ENCODE measurements at regions not wholly inside any gene's neighbourhood (a gene's known extent, or its start where the extent isn't known, plus 50 kb on each side); places are given as distances from the start of the nearest gene placed in this dataset.
"Not testable (repeated sequence)": the region's sequence is repeated elsewhere in the genome, so short reads cannot be mapped to it uniquely, and the experiment has no call there.

GRCh38 chr2:95761556-95761955 lies 169.8 kb downstream of the TRIM43 start:
- ChIA-PET CTCF (no interaction called here), POLR2A (no interaction called here)
- intact Hi-C loops (cut with DNase I, micrococcal nuclease) = loop anchor here in 1 of 2 experiments (10.0 kb wide), 1 partner anchor 303 kb away; no protein-coding TSS in a partner anchor
- Mint-ChIP-seq H3K4me3 (no peak overlapping the region), H3K27ac (no peak overlapping the region), H3K4me1 (no peaks in the 10 kb centered on the region), H3K27me3 (no peaks in the 10 kb centered on the region), H3K36me3 (ENCODE audit: low read depth) (no peaks in the 10 kb centered on the region), H3K9me3 (ENCODE audit: low read depth) (no peaks in the 10 kb centered on the region)
- no peak for ATAC-seq
- DNase-seq = no peak

DNA sequence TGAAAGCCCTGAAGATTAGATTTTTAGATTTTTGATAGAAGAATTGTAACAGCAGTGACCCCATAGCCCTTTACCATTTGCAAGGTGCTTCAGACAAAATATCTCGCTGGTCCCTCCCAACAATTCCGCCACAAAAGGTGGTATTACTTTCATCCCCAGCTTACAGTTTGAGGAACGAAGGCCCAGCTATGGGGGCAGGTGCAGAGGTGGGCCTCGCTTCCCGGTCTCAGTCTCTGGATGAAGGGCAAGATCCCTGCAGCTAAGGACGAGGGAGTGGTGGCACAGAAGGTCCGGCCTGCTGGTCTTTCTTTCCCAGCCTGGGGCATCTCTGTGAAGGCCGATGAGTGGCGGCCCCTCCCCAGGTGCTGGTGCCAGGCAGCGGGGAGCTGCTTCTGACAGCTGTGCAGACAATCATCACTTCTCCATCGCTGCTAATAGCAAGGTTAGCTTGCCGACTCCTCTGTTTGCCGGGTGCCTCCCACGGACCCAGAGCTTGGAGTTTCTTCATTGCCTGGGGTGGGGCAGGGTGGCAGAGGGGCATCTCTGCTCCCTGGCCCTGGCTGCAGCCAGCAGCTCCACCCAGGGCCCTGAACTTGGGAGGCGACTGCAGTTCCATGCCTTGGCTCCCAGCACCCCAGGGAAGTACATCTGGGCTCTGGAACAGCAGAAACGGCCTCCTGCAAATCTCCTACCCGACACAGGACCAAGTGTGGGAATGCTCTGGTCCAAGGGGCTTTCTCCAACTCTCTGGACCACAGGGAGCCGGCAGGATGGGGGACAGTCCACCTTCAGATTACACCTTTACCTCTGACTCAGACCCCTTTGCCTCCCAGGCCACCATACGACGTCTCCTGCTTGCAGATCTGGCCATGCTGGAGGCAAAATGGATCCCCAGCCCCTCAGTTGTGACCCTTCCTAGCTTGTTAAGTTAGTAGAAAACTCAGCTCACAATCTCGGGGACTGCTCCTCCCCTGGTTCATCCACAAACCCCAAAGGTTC lies 170.5 kb downstream of the TRIM43 start:
- H3K9me3 Mint-ChIP-seq (ENCODE audit: low read depth); H3K4me3 Mint-ChIP-seq; ATAC-seq; H3K4me1 Mint-ChIP-seq; H3K27me3 Mint-ChIP-seq; CTCF ChIA-PET; H3K27ac Mint-ChIP-seq; DNase-seq; H3K36me3 Mint-ChIP-seq (ENCODE audit: low read depth); POLR2A ChIA-PET: not testable (repeated sequence)
- intact Hi-C loops (cut with DNase I, micrococcal nuclease) = loop anchor here in 1 of 2 experiments (10.0 kb wide), 1 partner anchor 302 kb away; no protein-coding TSS in a partner anchor

- POLR2A ChIA-PET; H3K36me3 Mint-ChIP-seq (ENCODE audit: low read depth); DNase-seq; H3K9me3 Mint-ChIP-seq (ENCODE audit: low read depth); ATAC-seq; H3K27me3 Mint-ChIP-seq; H3K27ac Mint-ChIP-seq; H3K4me3 Mint-ChIP-seq; H3K4me1 Mint-ChIP-seq; CTCF ChIA-PET: not testable (repeated sequence)
- intact Hi-C loops (cut with DNase I, micrococcal nuclease) = loop anchor here in 1 of 2 experiments (10.0 kb wide), 1 partner anchor 302 kb away; no protein-coding TSS in a partner anchor
These were observed 171.3 kb downstream of the TRIM43 start for GRCh38 chr2:95763074-95763473.

- H3K4me1 Mint-ChIP-seq; CTCF ChIA-PET; DNase-seq; ATAC-seq; H3K27ac Mint-ChIP-seq; H3K36me3 Mint-ChIP-seq (ENCODE audit: low read depth); H3K9me3 Mint-ChIP-seq (ENCODE audit: low read depth); H3K4me3 Mint-ChIP-seq; H3K27me3 Mint-ChIP-seq; POLR2A ChIA-PET: not testable (repeated sequence)
- intact Hi-C loops (cut with DNase I, micrococcal nuclease) = loop anchor here in 1 of 2 experiments (10.0 kb wide), 1 partner anchor 300 kb away; no protein-coding TSS in a partner anchor
These were observed 173.2 kb downstream of the TRIM43 start for GRCh38 chr2:95764966-95765365.

DNA sequence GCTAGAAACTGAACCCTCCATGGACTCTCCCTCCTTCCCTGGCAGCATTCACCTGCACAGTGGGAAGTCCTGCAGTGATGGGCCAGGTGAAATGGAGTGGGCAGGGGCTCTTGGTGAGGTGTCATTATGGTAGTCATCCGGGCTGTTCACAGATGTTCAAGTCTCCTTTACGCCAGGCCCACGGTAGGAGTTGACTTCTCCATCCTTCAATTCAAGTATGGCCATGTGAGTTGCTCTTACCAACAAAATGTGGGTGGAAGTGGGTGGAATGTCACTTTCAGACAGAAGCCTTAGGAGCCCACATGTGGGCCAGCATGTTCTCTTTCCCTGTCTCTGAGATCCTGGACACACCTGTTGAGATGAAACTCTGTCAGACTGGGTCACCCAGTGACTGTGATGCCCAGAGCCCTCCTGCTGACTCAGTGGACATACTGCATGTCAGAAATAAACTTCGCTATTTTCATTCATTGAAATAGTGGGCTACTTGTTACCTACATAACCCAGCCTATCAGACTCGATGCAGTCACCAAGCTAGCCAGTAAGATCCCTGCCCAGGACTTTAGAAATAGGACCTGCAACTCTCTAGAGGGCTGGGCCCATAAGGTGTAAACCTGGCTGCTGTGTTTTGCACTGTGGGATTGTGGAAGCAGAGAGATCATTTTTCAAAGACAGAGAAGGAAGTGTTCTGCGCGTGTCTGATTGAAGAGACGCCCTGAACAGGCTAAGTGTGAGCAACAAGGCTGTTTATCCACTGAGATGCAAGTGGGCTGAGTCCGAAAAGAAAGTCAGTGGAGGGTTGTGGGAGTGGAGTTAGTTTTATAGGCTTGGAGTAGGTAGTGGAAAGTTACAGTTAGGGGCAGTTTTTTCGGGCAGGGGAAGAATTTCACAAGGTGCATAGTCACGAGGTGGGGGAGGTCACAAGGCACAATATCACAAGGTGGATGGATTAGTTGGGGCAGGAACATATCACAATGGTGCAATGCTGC lies 174.4 kb downstream of the TRIM43 start:
- H3K27me3 Mint-ChIP-seq; DNase-seq; H3K36me3 Mint-ChIP-seq (ENCODE audit: low read depth); CTCF ChIA-PET; POLR2A ChIA-PET; H3K4me1 Mint-ChIP-seq; H3K4me3 Mint-ChIP-seq; ATAC-seq; H3K27ac Mint-ChIP-seq; H3K9me3 Mint-ChIP-seq (ENCODE audit: low read depth): not testable (repeated sequence)
- intact Hi-C loops (cut with DNase I, micrococcal nuclease) = loop anchor here in 1 of 2 experiments (10.0 kb wide), 1 partner anchor 299 kb away; no protein-coding TSS in a partner anchor

DNA sequence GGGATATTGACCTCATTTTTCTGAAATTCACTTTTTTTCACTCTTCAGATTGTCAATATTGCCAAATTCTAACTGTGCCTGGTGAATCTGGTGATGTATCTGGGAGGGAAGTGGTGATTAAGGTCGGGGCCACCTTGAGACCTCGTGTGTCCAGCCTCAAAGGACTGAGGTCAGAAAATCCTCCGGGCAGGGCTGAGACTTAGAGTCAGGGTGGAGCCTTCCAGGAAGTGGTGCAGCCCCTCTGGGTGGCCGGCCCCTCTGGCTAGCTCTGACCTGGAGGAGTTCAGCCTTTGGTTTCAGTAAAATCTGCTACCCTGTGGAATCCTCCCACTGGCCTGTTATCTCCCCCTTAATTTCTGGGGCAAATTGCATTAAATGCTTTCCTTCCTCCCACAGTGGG lies 175.7 kb downstream of the TRIM43 start:
- H3K4me1 Mint-ChIP-seq; H3K27me3 Mint-ChIP-seq; DNase-seq; H3K4me3 Mint-ChIP-seq; ATAC-seq; POLR2A ChIA-PET; H3K9me3 Mint-ChIP-seq (ENCODE audit: low read depth); H3K36me3 Mint-ChIP-seq (ENCODE audit: low read depth); CTCF ChIA-PET; H3K27ac Mint-ChIP-seq: not testable (repeated sequence)
- intact Hi-C loops (cut with DNase I, micrococcal nuclease) = loop anchor here in 1 of 2 experiments (10.0 kb wide), 1 partner anchor 297 kb away; no protein-coding TSS in a partner anchor

DNA sequence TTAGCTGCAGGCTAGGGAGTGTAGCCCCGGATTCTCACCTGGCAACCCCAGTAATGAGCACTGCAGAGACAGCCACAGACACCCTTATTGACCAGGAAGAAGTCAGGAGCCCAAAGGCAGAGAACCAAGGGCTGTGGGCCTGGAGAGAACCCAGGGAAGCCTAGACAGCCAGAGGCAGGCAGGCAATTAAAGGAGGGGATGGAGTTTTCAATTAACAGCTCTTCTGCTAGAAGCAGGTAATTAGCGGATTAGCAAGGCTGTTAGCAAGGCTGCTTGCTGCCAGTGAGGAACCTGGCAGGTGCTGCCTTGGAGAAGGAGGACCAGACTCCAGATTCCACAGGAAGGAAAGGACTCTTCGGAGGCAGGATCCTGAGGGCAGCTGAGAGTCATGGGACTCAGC lies 176.1 kb downstream of the TRIM43 start:
- H3K4me1 Mint-ChIP-seq; H3K36me3 Mint-ChIP-seq (ENCODE audit: low read depth); H3K4me3 Mint-ChIP-seq; H3K9me3 Mint-ChIP-seq (ENCODE audit: low read depth); ATAC-seq; H3K27ac Mint-ChIP-seq; POLR2A ChIA-PET; H3K27me3 Mint-ChIP-seq; CTCF ChIA-PET; DNase-seq: not testable (repeated sequence)
- intact Hi-C loops (cut with DNase I, micrococcal nuclease) = loop anchor here in 1 of 2 experiments (10.0 kb wide), 1 partner anchor 297 kb away; no protein-coding TSS in a partner anchor

- H3K27me3 Mint-ChIP-seq; DNase-seq; ATAC-seq; H3K36me3 Mint-ChIP-seq (ENCODE audit: low read depth); H3K9me3 Mint-ChIP-seq (ENCODE audit: low read depth); H3K27ac Mint-ChIP-seq; CTCF ChIA-PET; H3K4me1 Mint-ChIP-seq; POLR2A ChIA-PET; H3K4me3 Mint-ChIP-seq: not testable (repeated sequence)
- intact Hi-C loops (cut with DNase I, micrococcal nuclease) = loop anchor here in 1 of 2 experiments (10.0 kb wide), 1 partner anchor 296 kb away; no protein-coding TSS in a partner anchor
These were observed 177.5 kb downstream of the TRIM43 start for GRCh38 chr2:95769256-95769655.

DNA sequence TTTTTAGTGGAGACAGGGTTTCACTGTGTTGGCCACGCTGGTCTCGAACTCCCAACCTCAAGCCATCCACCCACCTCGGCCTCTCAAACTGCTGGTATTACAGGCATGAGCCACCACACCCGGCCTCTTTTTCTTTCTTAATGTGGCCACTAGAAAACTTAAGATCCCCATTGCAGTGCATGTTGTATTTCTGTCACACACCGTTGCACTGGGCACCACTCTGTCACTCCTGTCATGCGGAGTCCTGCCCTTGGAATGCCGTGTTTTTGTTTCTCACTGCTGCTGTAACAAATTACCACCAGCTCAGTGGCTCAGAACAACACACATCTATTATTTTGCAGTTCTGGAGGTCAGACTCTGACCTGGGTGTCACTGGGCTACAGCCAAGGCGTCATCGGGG lies 178.9 kb downstream of the TRIM43 start:
- H3K4me3 Mint-ChIP-seq; CTCF ChIA-PET; H3K4me1 Mint-ChIP-seq; intact Hi-C loops (cut with DNase I, micrococcal nuclease); DNase-seq; POLR2A ChIA-PET; H3K27ac Mint-ChIP-seq; H3K36me3 Mint-ChIP-seq (ENCODE audit: low read depth); ATAC-seq; H3K9me3 Mint-ChIP-seq (ENCODE audit: low read depth); H3K27me3 Mint-ChIP-seq: not testable (repeated sequence)

DNA sequence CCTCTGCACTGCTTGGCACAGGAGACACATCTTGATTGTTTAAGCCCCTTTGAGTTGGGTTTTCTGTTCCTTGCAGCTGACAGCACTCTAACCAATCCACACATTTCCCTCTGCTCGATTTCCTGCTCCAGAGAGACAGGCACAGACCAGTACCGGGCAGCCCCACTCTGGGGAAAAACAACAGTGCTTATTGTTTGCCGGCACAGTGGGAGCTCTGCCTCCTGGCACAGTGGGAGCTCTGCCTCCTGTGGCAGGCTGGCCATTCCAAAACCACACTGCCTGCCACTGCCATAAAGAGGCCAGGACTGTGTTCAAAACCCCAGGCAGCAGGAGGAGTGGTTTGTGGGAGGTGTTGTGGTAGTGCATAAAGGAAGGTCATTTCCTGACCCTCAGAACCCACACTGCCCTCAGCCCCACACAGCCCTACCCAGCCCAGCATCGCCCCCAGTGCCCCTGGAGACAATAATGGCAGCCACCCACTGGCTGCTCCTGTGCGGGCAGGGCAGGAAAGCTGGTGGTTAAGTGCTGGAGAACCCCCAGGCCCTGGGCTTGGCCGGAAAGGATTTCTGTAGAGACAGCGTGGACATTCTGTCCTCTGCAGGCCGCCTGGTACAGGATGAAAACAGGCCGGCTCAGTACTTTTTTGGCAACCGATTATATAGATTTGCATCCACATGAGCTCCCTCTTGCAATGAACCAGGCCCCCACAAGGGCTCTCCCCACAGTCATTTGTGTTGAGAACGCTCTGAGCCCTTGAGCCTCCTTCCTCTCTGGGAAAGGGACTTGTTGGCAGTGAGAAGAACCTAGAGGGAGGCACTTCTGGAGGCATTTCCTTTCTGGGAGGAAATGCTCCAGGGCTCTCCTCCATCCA lies 182.8 kb downstream of the TRIM43 start:
- DNase-seq; H3K27me3 Mint-ChIP-seq; H3K27ac Mint-ChIP-seq; H3K36me3 Mint-ChIP-seq (ENCODE audit: low read depth); H3K4me1 Mint-ChIP-seq; H3K9me3 Mint-ChIP-seq (ENCODE audit: low read depth); CTCF ChIA-PET; ATAC-seq; POLR2A ChIA-PET; H3K4me3 Mint-ChIP-seq; intact Hi-C loops (cut with DNase I, micrococcal nuclease): not testable (repeated sequence)

DNA sequence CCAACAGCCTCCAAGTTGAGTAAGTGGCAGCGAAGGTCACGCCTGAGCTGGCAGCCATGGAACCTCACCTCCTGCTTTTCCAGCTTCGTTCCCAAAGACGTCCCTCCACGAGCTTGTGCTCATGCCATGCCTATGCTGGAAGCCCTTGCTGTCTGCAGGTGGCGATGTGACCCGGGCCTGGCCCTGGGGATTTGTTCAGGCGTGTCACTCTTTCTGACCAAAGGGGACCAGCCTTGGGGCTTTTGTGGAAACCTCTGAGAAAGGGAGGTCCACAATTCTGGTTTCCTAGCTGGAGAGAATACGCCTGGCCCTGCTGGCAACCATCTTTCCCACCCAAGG lies 183.4 kb downstream of the TRIM43 start:
- POLR2A ChIA-PET; intact Hi-C loops (cut with DNase I, micrococcal nuclease); H3K4me3 Mint-ChIP-seq; CTCF ChIA-PET; DNase-seq; H3K9me3 Mint-ChIP-seq (ENCODE audit: low read depth); H3K36me3 Mint-ChIP-seq (ENCODE audit: low read depth); H3K4me1 Mint-ChIP-seq; H3K27me3 Mint-ChIP-seq; H3K27ac Mint-ChIP-seq; ATAC-seq: not testable (repeated sequence)

Measured in activated CD4-positive, alpha-beta T cell treated with anti-CD3 and anti-CD28 coated beads for 36 hours (primary cell).